ENCODE measurements at regions not wholly inside any gene's neighbourhood (a gene's known extent, or its start where the extent isn't known, plus 50 kb on each side); places are given as distances from the start of the nearest gene placed in this dataset.

DNA sequence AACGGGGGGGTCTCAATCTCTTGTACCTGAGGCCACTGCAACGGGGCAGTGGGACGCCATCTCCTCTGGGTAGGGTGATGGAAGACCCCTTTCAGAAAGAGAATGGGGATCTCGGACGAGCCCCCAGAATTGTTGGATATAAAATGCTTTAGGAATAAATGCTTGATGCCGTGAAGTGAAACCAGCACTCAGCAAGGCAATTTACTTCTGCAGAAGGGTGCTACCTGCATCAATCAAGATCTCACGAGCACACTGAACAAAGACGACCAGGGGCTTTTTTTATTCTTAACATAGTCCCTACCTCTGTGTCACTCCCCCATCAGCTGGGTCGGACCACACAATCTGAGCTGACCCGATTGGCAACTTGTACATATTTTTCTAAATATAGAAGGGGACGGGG lies 203.6 kb upstream of the TBX18 start:
- Histone ChIP-seq H3K4me3 (replicated peaks in 1 of 3; ENCODE audit: low read depth in 2 of 3, low read length in 3 of 3) (no peak overlapping the region), H2AFZ (ENCODE audit: insufficient read depth, low read depth, low read length, poor library complexity, severe bottlenecking) (no peak overlapping the region), H3K79me2 (ENCODE audit: insufficient read depth, low read length) (no peaks in the 10 kb centered on the region), H4K20me1 (ENCODE audit: insufficient read depth, low read length) (no peaks in the 10 kb centered on the region), H3K27me3 (ENCODE audit: control insufficient read depth in 2 of 2, insufficient read depth in 2 of 2, low read length in 2 of 2) (no peaks in the 10 kb centered on the region), H3K36me3 (replicated peaks in 1 of 2; ENCODE audit: control insufficient read depth in 1 of 2, insufficient read depth in 2 of 2, low read length in 2 of 2) (no peaks in the 10 kb centered on the region), H3K4me1 (ENCODE audit: control insufficient read depth in 1 of 2, insufficient read depth in 2 of 2, low read length in 2 of 2) (no peaks in the 10 kb centered on the region), H3K9ac (ENCODE audit: insufficient read depth, low read length, poor library complexity, severe bottlenecking) (no peak overlapping the region), H3K27ac (ENCODE audit: low read depth in 1 of 2, low read length in 2 of 2) (no peak overlapping the region), H3K4me2 (replicated peaks; ENCODE audit: extremely low read depth, low read length, poor library complexity, severe bottlenecking) (no peak overlapping the region), H3K9me3 (replicated peaks in 1 of 2; ENCODE audit: control insufficient read depth in 1 of 2, insufficient read depth in 1 of 2, low read length in 2 of 2) (peaks cover 24 to 28% of the 10 kb centered on the region in 2 donors)
- peaks cover 0 to 1% (median 0%) of the 10 kb centered on the region in 3 donors for H3K27me3 Mint-ChIP-seq (ENCODE audit: low read depth in 3 of 3)
- no peaks in the 10 kb centered on the region for H3K4me1 Mint-ChIP-seq
- no peaks in the 10 kb centered on the region for H3K36me3 Mint-ChIP-seq
- no peak for DNase-seq
- TF ChIP-seq, protein P1, sequence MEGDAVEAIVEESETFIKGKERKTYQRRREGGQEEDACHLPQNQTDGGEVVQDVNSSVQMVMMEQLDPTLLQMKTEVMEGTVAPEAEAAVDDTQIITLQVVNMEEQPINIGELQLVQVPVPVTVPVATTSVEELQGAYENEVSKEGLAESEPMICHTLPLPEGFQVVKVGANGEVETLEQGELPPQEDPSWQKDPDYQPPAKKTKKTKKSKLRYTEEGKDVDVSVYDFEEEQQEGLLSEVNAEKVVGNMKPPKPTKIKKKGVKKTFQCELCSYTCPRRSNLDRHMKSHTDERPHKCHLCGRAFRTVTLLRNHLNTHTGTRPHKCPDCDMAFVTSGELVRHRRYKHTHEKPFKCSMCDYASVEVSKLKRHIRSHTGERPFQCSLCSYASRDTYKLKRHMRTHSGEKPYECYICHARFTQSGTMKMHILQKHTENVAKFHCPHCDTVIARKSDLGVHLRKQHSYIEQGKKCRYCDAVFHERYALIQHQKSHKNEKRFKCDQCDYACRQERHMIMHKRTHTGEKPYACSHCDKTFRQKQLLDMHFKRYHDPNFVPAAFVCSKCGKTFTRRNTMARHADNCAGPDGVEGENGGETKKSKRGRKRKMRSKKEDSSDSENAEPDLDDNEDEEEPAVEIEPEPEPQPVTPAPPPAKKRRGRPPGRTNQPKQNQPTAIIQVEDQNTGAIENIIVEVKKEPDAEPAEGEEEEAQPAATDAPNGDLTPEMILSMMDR (IDR thresholded peaks at IDR 0.05): no peak
- WGBS (ENCODE audit: insufficient coverage): 89% methylated on average over 3 of the region's 11 CpGs
- peaks cover 6 to 38% (median 17%) of the 10 kb centered on the region in 7 donors for H3K9me3 Mint-ChIP-seq
- intact Hi-C loops (cut with micrococcal nuclease): no loop called here
- no peak overlapping the region for H3K4me3 Mint-ChIP-seq
- no peak overlapping the region for H3K27ac Mint-ChIP-seq

DNA sequence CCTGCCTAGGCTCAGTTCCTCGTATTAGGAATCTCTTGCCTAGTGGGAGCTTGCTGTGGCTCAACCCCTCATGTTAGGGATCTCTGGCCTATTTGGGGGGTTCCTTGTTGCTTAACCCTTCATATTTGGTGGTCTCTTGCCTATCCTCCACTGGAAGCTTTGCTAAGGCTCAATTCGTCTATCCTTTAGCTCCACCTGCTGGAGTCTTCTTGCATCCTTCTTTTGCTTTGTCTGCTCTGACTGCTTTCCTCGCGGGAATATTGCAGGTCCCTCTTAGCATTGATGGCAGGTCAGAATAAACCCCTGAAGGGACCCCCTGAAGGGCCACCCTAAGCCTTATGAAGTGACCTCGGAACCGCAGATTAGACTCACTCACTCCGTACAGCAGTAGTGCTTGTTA lies 203.0 kb upstream of the TBX18 start:
- H3K9me3 Mint-ChIP-seq: peaks cover 7 to 38% (median 17%) of the 10 kb centered on the region in 7 donors

More for the DNA sequence above, 203.0 kb upstream of the TBX18 start:
- no peaks in the 10 kb centered on the region for H3K4me1 Mint-ChIP-seq
- TF ChIP-seq, protein P1 (IDR thresholded peaks at IDR 0.05): no peak
- H3K4me3 Mint-ChIP-seq: no peak overlapping the region
- H3K36me3 Mint-ChIP-seq: no peaks in the 10 kb centered on the region
- no peak overlapping the region for H3K27ac Mint-ChIP-seq
- H3K27me3 Mint-ChIP-seq (ENCODE audit: low read depth in 3 of 3): peaks cover 0 to 1% (median 0%) of the 10 kb centered on the region in 3 donors
- Histone ChIP-seq H3K4me2 (replicated peaks; ENCODE audit: extremely low read depth, low read length, poor library complexity, severe bottlenecking) (no peak overlapping the region), H2AFZ (ENCODE audit: insufficient read depth, low read depth, low read length, poor library complexity, severe bottlenecking) (no peak overlapping the region), H3K4me1 (ENCODE audit: control insufficient read depth in 1 of 2, insufficient read depth in 2 of 2, low read length in 2 of 2) (no peaks in the 10 kb centered on the region), H3K36me3 (replicated peaks in 1 of 2; ENCODE audit: control insufficient read depth in 1 of 2, insufficient read depth in 2 of 2, low read length in 2 of 2) (no peaks in the 10 kb centered on the region), H3K4me3 (replicated peaks in 1 of 3; ENCODE audit: low read depth in 2 of 3, low read length in 3 of 3) (no peak overlapping the region), H3K79me2 (ENCODE audit: insufficient read depth, low read length) (no peaks in the 10 kb centered on the region), H3K9me3 (replicated peaks in 1 of 2; ENCODE audit: control insufficient read depth in 1 of 2, insufficient read depth in 1 of 2, low read length in 2 of 2) (peaks cover 24 to 28% of the 10 kb centered on the region in 2 donors), H4K20me1 (ENCODE audit: insufficient read depth, low read length) (no peaks in the 10 kb centered on the region), H3K27ac (ENCODE audit: low read depth in 1 of 2, low read length in 2 of 2) (no peak overlapping the region), H3K27me3 (ENCODE audit: control insufficient read depth in 2 of 2, insufficient read depth in 2 of 2, low read length in 2 of 2) (no peaks in the 10 kb centered on the region), H3K9ac (ENCODE audit: insufficient read depth, low read length, poor library complexity, severe bottlenecking) (no peak overlapping the region)
- DNase-seq: no peak
- WGBS (ENCODE audit: insufficient coverage): 68% methylated on average over 6 of the region's 7 CpGs
- intact Hi-C loops (cut with micrococcal nuclease): no loop called here

Data from CD14-positive monocyte (primary cell).